ENCODE measurements at regions not wholly inside any gene's neighbourhood (a gene's known extent, or its start where the extent isn't known, plus 50 kb on each side); places are given as distances from the start of the nearest gene placed in this dataset.

DNA sequence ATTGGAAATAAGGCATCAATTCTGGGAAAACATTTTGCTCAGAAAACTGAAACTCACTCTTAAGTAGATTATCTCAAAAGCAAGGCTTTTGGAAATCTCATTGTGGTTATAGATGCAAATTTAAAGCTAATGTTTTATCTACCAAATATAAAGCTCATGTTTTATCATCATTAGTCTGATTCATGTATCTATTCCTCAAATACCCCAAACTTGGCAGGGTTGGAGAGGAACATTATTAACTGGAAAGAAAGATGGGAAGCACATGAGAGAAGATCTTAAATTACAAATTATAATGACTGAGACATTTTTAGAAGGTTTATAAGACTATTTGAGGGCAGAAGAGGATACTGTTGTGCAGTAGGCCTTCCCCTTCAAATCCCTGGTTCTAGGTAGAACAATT lies 137.3 kb upstream of the TGFBR2 start:
- TF ChIP-seq, protein P1, sequence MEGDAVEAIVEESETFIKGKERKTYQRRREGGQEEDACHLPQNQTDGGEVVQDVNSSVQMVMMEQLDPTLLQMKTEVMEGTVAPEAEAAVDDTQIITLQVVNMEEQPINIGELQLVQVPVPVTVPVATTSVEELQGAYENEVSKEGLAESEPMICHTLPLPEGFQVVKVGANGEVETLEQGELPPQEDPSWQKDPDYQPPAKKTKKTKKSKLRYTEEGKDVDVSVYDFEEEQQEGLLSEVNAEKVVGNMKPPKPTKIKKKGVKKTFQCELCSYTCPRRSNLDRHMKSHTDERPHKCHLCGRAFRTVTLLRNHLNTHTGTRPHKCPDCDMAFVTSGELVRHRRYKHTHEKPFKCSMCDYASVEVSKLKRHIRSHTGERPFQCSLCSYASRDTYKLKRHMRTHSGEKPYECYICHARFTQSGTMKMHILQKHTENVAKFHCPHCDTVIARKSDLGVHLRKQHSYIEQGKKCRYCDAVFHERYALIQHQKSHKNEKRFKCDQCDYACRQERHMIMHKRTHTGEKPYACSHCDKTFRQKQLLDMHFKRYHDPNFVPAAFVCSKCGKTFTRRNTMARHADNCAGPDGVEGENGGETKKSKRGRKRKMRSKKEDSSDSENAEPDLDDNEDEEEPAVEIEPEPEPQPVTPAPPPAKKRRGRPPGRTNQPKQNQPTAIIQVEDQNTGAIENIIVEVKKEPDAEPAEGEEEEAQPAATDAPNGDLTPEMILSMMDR (IDR thresholded peaks at IDR 0.05; ENCODE audit: unreplicated experiment) = no peak
- no peak for DNase-seq (ENCODE audit: low spot score, unreplicated experiment)
- Mint-ChIP-seq H3K4me3 (ENCODE audit: low read depth) (no peak overlapping the region), H3K9me3 (ENCODE audit: low read depth) (peaks cover 6% of the 10 kb centered on the region), H3K27me3 (no peaks in the 10 kb centered on the region), H3K4me1 (ENCODE audit: low read depth) (no peaks in the 10 kb centered on the region), H3K27ac (no peak overlapping the region), H3K36me3 (ENCODE audit: insufficient read depth) (no peaks in the 10 kb centered on the region)

DNA sequence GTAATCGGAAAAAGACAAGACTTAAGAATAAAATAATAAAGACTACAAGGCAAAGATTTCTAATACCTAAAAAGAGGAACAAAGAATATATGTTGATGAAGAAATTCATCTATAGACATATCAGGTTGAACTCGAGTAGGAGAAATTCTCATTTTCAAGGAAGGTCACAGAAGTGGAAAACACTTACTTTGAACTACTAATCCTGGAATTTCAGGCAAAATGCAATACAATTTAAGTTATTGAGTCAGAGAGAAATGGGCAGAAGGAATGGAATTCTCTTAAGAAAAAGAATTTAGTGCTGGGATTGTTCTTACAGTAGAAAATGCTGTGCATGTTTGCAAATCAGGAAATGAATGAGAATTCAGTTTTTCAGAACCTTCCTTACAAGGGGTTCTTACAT lies 135.9 kb upstream of the TGFBR2 start:
- Mint-ChIP-seq H3K4me1 (ENCODE audit: low read depth) (no peaks in the 10 kb centered on the region), H3K4me3 (ENCODE audit: low read depth) (no peak overlapping the region), H3K27me3 (no peaks in the 10 kb centered on the region), H3K36me3 (ENCODE audit: insufficient read depth) (no peaks in the 10 kb centered on the region), H3K27ac (no peak overlapping the region), H3K9me3 (ENCODE audit: low read depth) (peaks cover 6% of the 10 kb centered on the region)
- DNase-seq (ENCODE audit: low spot score, unreplicated experiment) = no peak
- TF ChIP-seq, protein P1 (IDR thresholded peaks at IDR 0.05; ENCODE audit: unreplicated experiment) = no peak

DNA sequence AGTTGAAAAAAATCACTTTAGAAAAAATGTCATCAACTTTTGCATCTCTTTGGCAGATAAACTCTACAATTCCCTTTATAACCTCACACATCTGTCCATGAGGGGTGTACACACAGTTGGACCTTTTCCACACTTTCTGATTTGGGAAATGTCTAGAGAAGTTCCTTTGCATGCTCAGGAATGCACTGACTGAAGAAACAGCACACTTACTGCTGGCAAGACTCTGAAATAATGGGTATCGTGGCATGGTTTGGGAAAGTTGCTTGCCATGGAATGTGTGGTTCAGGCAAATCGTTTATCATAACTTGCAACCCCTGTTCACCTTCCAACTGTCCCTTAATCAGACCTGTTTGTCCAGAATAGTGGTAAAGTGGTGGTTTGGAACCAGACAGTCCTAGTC lies 135.3 kb upstream of the TGFBR2 start:
- no peak overlapping the region for H3K27ac Mint-ChIP-seq
- H3K36me3 Mint-ChIP-seq (ENCODE audit: insufficient read depth) = no peaks in the 10 kb centered on the region
- peaks cover 2% of the 10 kb centered on the region for H3K4me1 Mint-ChIP-seq (ENCODE audit: low read depth)
- TF ChIP-seq, protein P1 (IDR thresholded peaks at IDR 0.05; ENCODE audit: unreplicated experiment) = no peak
- H3K27me3 Mint-ChIP-seq = no peaks in the 10 kb centered on the region
- H3K4me3 Mint-ChIP-seq (ENCODE audit: low read depth) = no peak overlapping the region
- no peak for DNase-seq (ENCODE audit: low spot score, unreplicated experiment)
- H3K9me3 Mint-ChIP-seq (ENCODE audit: low read depth) = peaks cover 6% of the 10 kb centered on the region

DNA sequence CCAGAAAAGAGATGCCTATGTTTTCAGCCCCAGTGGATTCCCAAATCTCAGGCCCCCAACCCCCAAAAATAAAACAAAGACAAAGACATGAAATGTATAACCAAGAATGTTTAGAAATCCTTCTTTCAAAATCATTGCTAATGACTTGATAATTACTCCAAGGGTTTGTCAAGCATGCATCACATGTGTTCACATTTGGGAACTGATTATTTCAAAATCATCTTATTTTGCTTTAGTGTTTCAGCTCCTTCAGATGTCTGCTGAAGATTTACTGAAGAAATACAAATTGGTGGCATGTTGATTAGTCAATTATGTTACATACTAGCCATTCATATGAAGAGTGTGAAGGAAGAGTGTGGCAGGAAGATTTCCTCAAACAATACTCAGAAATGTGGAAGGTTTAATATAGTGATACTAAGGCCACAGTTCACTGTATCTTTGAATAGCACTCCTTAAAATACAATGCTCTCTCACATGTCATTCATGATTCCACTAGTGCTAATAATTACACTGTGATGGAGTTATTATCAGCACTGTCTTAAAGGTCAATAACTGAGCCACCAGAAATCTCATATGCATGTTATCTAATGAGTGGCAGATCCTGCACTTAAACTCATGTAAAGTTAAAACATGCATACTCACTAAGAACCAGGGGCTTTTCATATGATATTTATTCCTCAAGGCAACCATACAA lies 134.5 kb upstream of the TGFBR2 start:
- H3K9me3 Mint-ChIP-seq (ENCODE audit: low read depth) = peaks cover 6% of the 10 kb centered on the region
- H3K36me3 Mint-ChIP-seq (ENCODE audit: insufficient read depth) = no peaks in the 10 kb centered on the region
- H3K27ac Mint-ChIP-seq = no peak overlapping the region
- no peak for DNase-seq (ENCODE audit: low spot score, unreplicated experiment)
- H3K27me3 Mint-ChIP-seq = no peaks in the 10 kb centered on the region
- TF ChIP-seq, protein P1 (IDR thresholded peaks at IDR 0.05; ENCODE audit: unreplicated experiment) = no peak
- peaks cover 6% of the 10 kb centered on the region for H3K4me1 Mint-ChIP-seq (ENCODE audit: low read depth)
- no peak overlapping the region for H3K4me3 Mint-ChIP-seq (ENCODE audit: low read depth)

DNA sequence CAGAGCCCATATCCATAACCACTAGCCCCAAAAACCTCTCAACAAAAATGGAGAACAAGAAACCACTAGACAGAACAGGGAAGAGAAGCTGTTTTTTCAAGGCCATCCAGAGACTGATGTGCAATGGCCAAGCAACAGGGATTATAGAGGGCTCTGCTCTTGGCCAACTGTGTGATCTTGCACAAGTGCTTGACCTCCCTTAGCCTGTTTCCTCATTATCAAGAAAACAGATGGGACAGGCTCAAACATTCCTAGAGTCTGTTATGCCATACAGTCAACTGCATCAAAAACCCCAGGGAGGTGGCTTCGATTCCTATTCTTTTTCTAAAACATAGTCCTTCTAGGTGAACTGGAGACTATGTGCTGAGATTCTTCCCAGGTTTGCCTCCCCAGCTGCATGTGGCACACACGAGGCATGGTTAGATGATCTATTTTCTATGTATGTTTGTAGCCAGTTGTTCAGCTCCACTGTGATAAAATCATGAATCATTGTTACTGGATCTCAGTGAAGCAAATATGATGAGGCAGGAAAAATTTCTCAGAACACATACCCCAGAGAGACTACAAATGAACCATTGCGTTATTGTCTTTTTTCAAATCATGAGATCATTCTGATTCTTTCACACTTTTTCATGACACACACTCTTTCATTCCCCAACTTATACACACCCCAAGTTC lies 132.9 kb upstream of the TGFBR2 start:
- no peak for DNase-seq (ENCODE audit: low spot score, unreplicated experiment)
- H3K36me3 Mint-ChIP-seq (ENCODE audit: insufficient read depth) = no peaks in the 10 kb centered on the region
- peaks cover 6% of the 10 kb centered on the region for H3K9me3 Mint-ChIP-seq (ENCODE audit: low read depth)
- peaks cover 9% of the 10 kb centered on the region for H3K4me1 Mint-ChIP-seq (ENCODE audit: low read depth)
- TF ChIP-seq, protein P1 (IDR thresholded peaks at IDR 0.05; ENCODE audit: unreplicated experiment) = no peak
- no peaks in the 10 kb centered on the region for H3K27me3 Mint-ChIP-seq
- H3K27ac Mint-ChIP-seq = no peak overlapping the region
- no peak overlapping the region for H3K4me3 Mint-ChIP-seq (ENCODE audit: low read depth)
